HG02571 (cell line): ENCODE measurements at regions not wholly inside any gene's neighbourhood (a gene's known extent, or its start where the extent isn't known, plus 50 kb on each side); places are given as distances from the start of the nearest gene placed in this dataset.
"Not testable (repeated sequence)": the region's sequence is repeated elsewhere in the genome, so short reads cannot be mapped to it uniquely, and the experiment has no call there.

Source experiments
- ATAC-seq: cut with Tn5 transposase; IDR thresholded peaks from one replicate; pipeline ENCODE4 v1.9.1; 2021; ENCODE audit warnings: mild to moderate bottlenecking, moderate library complexity; ENCODE audit not compliant: unreplicated experiment

- ATAC-seq: no peak
These were observed 156.3 kb upstream of the FOXN3 start for GRCh38 chr14:89573399-89573657.

GRCh38 chr14:89572596-89573398 lies 155.8 kb upstream of the FOXN3 start:
- no peak for ATAC-seq

- ATAC-seq: no peak
These were observed 154.5 kb upstream of the FOXN3 start for GRCh38 chr14:89571491-89571890.

- no peak for ATAC-seq
These were observed 149.8 kb upstream of the FOXN3 start for GRCh38 chr14:89566644-89567415.

- no peak for ATAC-seq
These were observed 149.1 kb upstream of the FOXN3 start for GRCh38 chr14:89566180-89566579.

GRCh38 chr14:89565607-89566006 lies 148.6 kb upstream of the FOXN3 start:
- no peak for ATAC-seq

- no peak for ATAC-seq
These were observed 148.0 kb upstream of the FOXN3 start for GRCh38 chr14:89564989-89565388.

GRCh38 chr14:89564286-89564957 lies 147.4 kb upstream of the FOXN3 start:
- no peak for ATAC-seq

- no peak for ATAC-seq
These were observed 146.4 kb upstream of the FOXN3 start for GRCh38 chr14:89563471-89563870.

- no peak for ATAC-seq
These were observed 134.9 kb upstream of the FOXN3 start for GRCh38 chr14:89551955-89552354.

- no peak for ATAC-seq
These were observed 134.4 kb upstream of the FOXN3 start for GRCh38 chr14:89551432-89551831.

- no peak for ATAC-seq
These were observed 133.8 kb upstream of the FOXN3 start for GRCh38 chr14:89550821-89551220.

- no peak for ATAC-seq
These were observed 132.5 kb upstream of the FOXN3 start for GRCh38 chr14:89549381-89550125.

- ATAC-seq: not testable (repeated sequence)
These were observed 130.0 kb upstream of the FOXN3 start for GRCh38 chr14:89547047-89547446.

- ATAC-seq: no peak
These were observed 127.7 kb upstream of the FOXN3 start for GRCh38 chr14:89544636-89545301.

- ATAC-seq: no peak
These were observed 126.4 kb upstream of the FOXN3 start for GRCh38 chr14:89543425-89543790.

GRCh38 chr14:89542786-89543424 lies 125.9 kb upstream of the FOXN3 start:
- no peak for ATAC-seq

GRCh38 chr14:89540830-89541470 lies 123.9 kb upstream of the FOXN3 start:
- no peak for ATAC-seq

- ATAC-seq: no peak
These were observed 123.2 kb upstream of the FOXN3 start for GRCh38 chr14:89540009-89540829.
